ENCODE measurements at regions not wholly inside any gene's neighbourhood (a gene's known extent, or its start where the extent isn't known, plus 50 kb on each side); places are given as distances from the start of the nearest gene placed in this dataset.
"Not testable (repeated sequence)": the region's sequence is repeated elsewhere in the genome, so short reads cannot be mapped to it uniquely, and the experiment has no call there.

GRCh38 chr22:34622602-34623001, 443.4 kb upstream of the ISX start:
- no peak overlapping the region for H3K4me3 ChIP-seq (ENCODE audit: low read length)
- peaks cover 10% of the 10 kb centered on the region for H3K9me3 ChIP-seq (ENCODE audit: control insufficient read depth, low read length)
- Mint-ChIP-seq H3K4me1 (no peaks in the 10 kb centered on the region), H3K4me3 (no peak overlapping the region), H3K27me3 (ENCODE audit: insufficient read depth) (no peaks in the 10 kb centered on the region), H3K9me3 (peaks cover 15% of the 10 kb centered on the region), H3K27ac (no peak overlapping the region), H3K36me3 (ENCODE audit: low read depth) (no peaks in the 10 kb centered on the region)
- H3K9ac ChIP-seq (ENCODE audit: extremely low read depth, low read length, poor library complexity, severe bottlenecking), result no peak overlapping the region
- no peaks in the 10 kb centered on the region for H3K27me3 ChIP-seq (ENCODE audit: control insufficient read depth, insufficient read depth, low read length, poor library complexity, severe bottlenecking)
- no peak for DNase-seq
- no peaks in the 10 kb centered on the region for H3K4me1 ChIP-seq (ENCODE audit: control insufficient read depth, insufficient read depth, low read length)
- 89 to 95% methylated on average over 4 of the region's 4 CpGs for WGBS, 2 experiments (ENCODE audit: insufficient coverage in 1 of 2, insufficient read length in 1 of 2)
- no peaks in the 10 kb centered on the region for H3K36me3 ChIP-seq (ENCODE audit: control insufficient read depth, insufficient read depth, low read length)
- no peak overlapping the region for H3K27ac ChIP-seq (ENCODE audit: low read depth, low read length)
- no peak for TF ChIP-seq CTCF (conservative IDR thresholded peaks at IDR 0.05)

- no peaks in the 10 kb centered on the region for H3K36me3 ChIP-seq (ENCODE audit: control insufficient read depth, insufficient read depth, low read length)
- WGBS, 2 experiments (ENCODE audit: insufficient coverage in 1 of 2, insufficient read length in 1 of 2), result 90 to 94% methylated on average over 2 to 4 of the region's 4 CpGs
- H3K4me1 Mint-ChIP-seq, result no peaks in the 10 kb centered on the region
- no peak overlapping the region for H3K27ac ChIP-seq (ENCODE audit: low read depth, low read length)
- H3K27ac Mint-ChIP-seq, result no peak overlapping the region
- H3K4me3 Mint-ChIP-seq, result no peak overlapping the region
- no peak for DNase-seq
- peaks cover 23% of the 10 kb centered on the region for H3K9me3 Mint-ChIP-seq
- H3K27me3 ChIP-seq (ENCODE audit: control insufficient read depth, insufficient read depth, low read length, poor library complexity, severe bottlenecking), result no peaks in the 10 kb centered on the region
- no peaks in the 10 kb centered on the region for H3K27me3 Mint-ChIP-seq (ENCODE audit: insufficient read depth)
- H3K9me3 ChIP-seq (ENCODE audit: control insufficient read depth, low read length), result peaks cover 11% of the 10 kb centered on the region
- TF ChIP-seq CTCF (conservative IDR thresholded peaks at IDR 0.05), result no peak
- no peaks in the 10 kb centered on the region for H3K36me3 Mint-ChIP-seq (ENCODE audit: low read depth)
- no peak overlapping the region for H3K9ac ChIP-seq (ENCODE audit: extremely low read depth, low read length, poor library complexity, severe bottlenecking)
- H3K4me1 ChIP-seq (ENCODE audit: control insufficient read depth, insufficient read depth, low read length), result no peaks in the 10 kb centered on the region
- H3K4me3 ChIP-seq (ENCODE audit: low read length), result no peak overlapping the region
These were observed 442.4 kb upstream of the ISX start for GRCh38 chr22:34623580-34623979.

- H3K36me3 ChIP-seq (ENCODE audit: control insufficient read depth, insufficient read depth, low read length); H3K9ac ChIP-seq (ENCODE audit: extremely low read depth, low read length, poor library complexity, severe bottlenecking); H3K36me3 Mint-ChIP-seq (ENCODE audit: low read depth); H3K4me3 Mint-ChIP-seq; DNase-seq; H3K27me3 ChIP-seq (ENCODE audit: control insufficient read depth, insufficient read depth, low read length, poor library complexity, severe bottlenecking); H3K4me1 ChIP-seq (ENCODE audit: control insufficient read depth, insufficient read depth, low read length); H3K27me3 Mint-ChIP-seq (ENCODE audit: insufficient read depth); H3K4me3 ChIP-seq (ENCODE audit: low read length); H3K27ac ChIP-seq (ENCODE audit: low read depth, low read length); H3K4me1 Mint-ChIP-seq; H3K27ac Mint-ChIP-seq: not testable (repeated sequence)
- peaks cover 11% of the 10 kb centered on the region for H3K9me3 ChIP-seq (ENCODE audit: control insufficient read depth, low read length)
- WGBS, 2 experiments (ENCODE audit: insufficient coverage in 1 of 2, insufficient read length in 1 of 2), result 100% methylated on average over 11 of the region's 30 CpGs; no CpG with 5 or more reads in 1 of the 2 experiments
- H3K9me3 Mint-ChIP-seq, result peaks cover 32% of the 10 kb centered on the region
These were observed 440.1 kb upstream of the ISX start for GRCh38 chr22:34625892-34626291.

- Histone ChIP-seq H3K9ac (ENCODE audit: extremely low read depth, low read length, poor library complexity, severe bottlenecking) (no peak overlapping the region), H3K27me3 (ENCODE audit: control insufficient read depth, insufficient read depth, low read length, poor library complexity, severe bottlenecking) (no peaks in the 10 kb centered on the region), H3K4me3 (ENCODE audit: low read length) (no peak overlapping the region), H3K9me3 (ENCODE audit: control insufficient read depth, low read length) (no peaks in the 10 kb centered on the region), H3K36me3 (ENCODE audit: control insufficient read depth, insufficient read depth, low read length) (no peaks in the 10 kb centered on the region), H3K27ac (ENCODE audit: low read depth, low read length) (no peak overlapping the region), H3K4me1 (ENCODE audit: control insufficient read depth, insufficient read depth, low read length) (peaks cover 5% of the 10 kb centered on the region)
- peaks cover 33% of the 10 kb centered on the region for H3K4me1 Mint-ChIP-seq
- no peak overlapping the region for H3K4me3 Mint-ChIP-seq
- H3K27ac Mint-ChIP-seq, result no peak overlapping the region
- DNase-seq, result no peak
- peaks cover 26% of the 10 kb centered on the region for H3K27me3 Mint-ChIP-seq (ENCODE audit: insufficient read depth)
- no peak for TF ChIP-seq CTCF (conservative IDR thresholded peaks at IDR 0.05)
- WGBS, 2 experiments (ENCODE audit: insufficient coverage in 1 of 2, insufficient read length in 1 of 2), result 52% methylated on average over 2 of the region's 2 CpGs; no CpG with 5 or more reads in 1 of the 2 experiments
- H3K9me3 Mint-ChIP-seq, result no peaks in the 10 kb centered on the region
- H3K36me3 Mint-ChIP-seq (ENCODE audit: low read depth), result no peaks in the 10 kb centered on the region
These were observed 427.8 kb upstream of the ISX start for GRCh38 chr22:34638128-34638527.
